ENCODE measurements at regions not wholly inside any gene's neighbourhood (a gene's known extent, or its start where the extent isn't known, plus 50 kb on each side); places are given as distances from the start of the nearest gene placed in this dataset.

GRCh38 chr1:105072850-105073249, 1323.2 kb downstream of the AMY1C start:
- no peak for TF ChIP-seq EZH2phosphoT487 (IDR thresholded peaks at IDR 0.05; ENCODE audit: low read length)
- no peak for TF ChIP-seq CTCF (IDR thresholded peaks at IDR 0.05; ENCODE audit: low read length)

Measured in MM.1S (cell line).